SJCRH30 (cell line): ENCODE measurements at regions not wholly inside any gene's neighbourhood (a gene's known extent, or its start where the extent isn't known, plus 50 kb on each side); places are given as distances from the start of the nearest gene placed in this dataset.
A peak's percentile ranks its signal among the peaks of the same experiment; 100 is the strongest.
"Not testable (repeated sequence)": the region's sequence is repeated elsewhere in the genome, so short reads cannot be mapped to it uniquely, and the experiment has no call there.

Experiments used
- DNase-seq, 2 experiments: peaks; one replicate each; pipeline ENCODE4 v3.0.0-alpha.2; 2015 to 2020
- H3K27ac ChIP-seq: fragments of 250-450 bp; sonication (Bioruptor Pico); 2 replicates; pipeline ENCODE4 v1.5.1; 2020; ENCODE audit warnings: mild to moderate bottlenecking, moderate library complexity
- H3K27me3 ChIP-seq: fragments of 250-450 bp; sonication (Bioruptor Pico); 2 replicates; pipeline ENCODE4 v1.5.1; 2020; ENCODE audit warnings: mild to moderate bottlenecking, moderate library complexity
- H3K36me3 ChIP-seq: fragments of 250-450 bp; sonication (Bioruptor Pico); 2 replicates; pipeline ENCODE4 v1.5.1; 2020; ENCODE audit warnings: mild to moderate bottlenecking, moderate library complexity
- H3K4me1 ChIP-seq: fragments of 250-450 bp; sonication (Bioruptor Pico); 2 replicates; pipeline ENCODE4 v1.5.1; 2020; ENCODE audit warnings: mild to moderate bottlenecking, moderate library complexity
- H3K4me3 ChIP-seq: fragments of 250-450 bp; sonication (Bioruptor Pico); 2 replicates; pipeline ENCODE4 v1.5.1; 2020; ENCODE audit warnings: mild to moderate bottlenecking, moderate library complexity
- H3K9me3 ChIP-seq: fragments of 250-450 bp; sonication (Bioruptor Pico); replicated peaks from 2 replicates; pipeline ENCODE4 v1.5.1; 2020; ENCODE audit warnings: mild to moderate bottlenecking, moderate library complexity

DNA sequence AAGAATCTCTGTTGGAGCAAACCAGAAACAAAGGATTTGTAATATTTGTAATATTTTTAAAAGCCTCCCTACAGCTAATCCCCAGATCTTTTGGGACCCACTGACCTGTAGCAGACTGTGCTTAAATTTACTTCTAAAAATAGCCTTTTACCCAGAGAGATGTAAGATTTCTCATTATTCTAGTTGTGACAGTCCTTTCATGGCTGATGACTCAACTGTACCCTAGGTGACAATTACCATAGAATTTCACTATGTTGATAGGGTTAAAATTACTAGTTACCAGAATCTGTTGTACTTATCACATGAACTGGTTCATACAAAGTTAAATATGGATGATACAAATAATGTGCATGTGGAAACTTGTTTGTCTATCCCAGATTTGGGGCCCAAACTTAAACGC, 543.9 kb upstream of the SEMA6A start:
- no peaks in the 10 kb centered on the region for H3K36me3 ChIP-seq
- no peak overlapping the region for H3K4me3 ChIP-seq
- no peak overlapping the region for H3K27ac ChIP-seq
- DNase-seq: no peak
- H3K27me3 ChIP-seq: no peaks in the 10 kb centered on the region
- no peaks in the 10 kb centered on the region for H3K4me1 ChIP-seq
- H3K9me3 ChIP-seq: no peaks in the 10 kb centered on the region; the same call in 1 of the 2 replicates

DNA sequence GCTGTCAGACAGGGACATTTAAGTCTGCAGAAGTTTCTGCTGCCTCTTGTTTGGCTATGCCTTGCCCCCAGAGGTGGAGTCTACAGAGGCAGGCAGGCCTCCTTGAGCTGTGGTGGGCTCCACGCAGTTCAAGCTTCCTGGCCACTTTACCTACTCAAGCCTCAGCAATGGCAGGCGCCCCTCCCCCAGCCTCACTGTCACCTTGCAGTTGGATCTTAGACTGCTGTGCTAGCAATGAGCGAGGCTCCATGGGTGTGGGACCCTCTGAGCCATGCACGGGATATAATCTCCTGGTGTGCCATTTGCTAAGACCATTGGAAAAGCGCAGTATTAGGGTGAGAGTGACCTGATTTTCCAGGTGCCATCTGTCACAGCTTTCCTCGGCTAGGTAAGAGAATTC, 542.7 kb upstream of the SEMA6A start:
- H3K4me3 ChIP-seq, H3K36me3 ChIP-seq, H3K4me1 ChIP-seq, H3K27ac ChIP-seq, H3K27me3 ChIP-seq, H3K9me3 ChIP-seq, DNase-seq: not testable (repeated sequence)

- H3K27me3 ChIP-seq: no peaks in the 10 kb centered on the region
- peaks cover 12% of the 10 kb centered on the region for H3K9me3 ChIP-seq
- no peak for DNase-seq
- no peak overlapping the region for H3K27ac ChIP-seq
- peaks cover 24% of the 10 kb centered on the region for H3K4me1 ChIP-seq
- H3K4me3 ChIP-seq: no peak overlapping the region
- no peaks in the 10 kb centered on the region for H3K36me3 ChIP-seq
Observed at GRCh38 chr5:117110548-117110947, 535.9 kb upstream of the SEMA6A start.

DNA sequence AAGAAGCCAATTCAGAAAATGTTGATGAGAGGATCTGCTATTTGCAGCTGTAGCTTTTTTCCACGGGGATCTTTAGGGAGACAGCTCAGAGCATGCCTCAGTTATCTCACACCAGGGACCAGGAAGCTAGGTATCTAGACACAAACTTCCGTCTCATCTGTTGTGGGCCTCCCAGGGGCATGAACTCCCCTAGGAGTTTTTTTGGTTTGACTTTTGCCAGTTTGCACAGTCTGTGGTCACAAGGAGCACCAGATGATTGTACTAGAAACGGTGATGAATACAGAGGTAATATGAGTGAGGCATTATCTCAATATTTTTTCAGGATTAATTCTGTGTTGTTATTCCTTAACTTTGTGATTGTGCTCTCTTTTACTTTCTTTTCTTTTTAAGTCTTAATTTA, 533.2 kb upstream of the SEMA6A start:
- Histone ChIP-seq H3K27me3 (no peaks in the 10 kb centered on the region), H3K36me3 (no peaks in the 10 kb centered on the region), H3K27ac (peak overlapping the region; percentile 3; the same call in 1 of the 2 replicates), H3K9me3 (peaks cover 12% of the 10 kb centered on the region), H3K4me3 (no peak overlapping the region), H3K4me1 (peaks cover 29% of the 10 kb centered on the region)
- peak in 1 of 2 experiments; percentile 42 for DNase-seq

DNA sequence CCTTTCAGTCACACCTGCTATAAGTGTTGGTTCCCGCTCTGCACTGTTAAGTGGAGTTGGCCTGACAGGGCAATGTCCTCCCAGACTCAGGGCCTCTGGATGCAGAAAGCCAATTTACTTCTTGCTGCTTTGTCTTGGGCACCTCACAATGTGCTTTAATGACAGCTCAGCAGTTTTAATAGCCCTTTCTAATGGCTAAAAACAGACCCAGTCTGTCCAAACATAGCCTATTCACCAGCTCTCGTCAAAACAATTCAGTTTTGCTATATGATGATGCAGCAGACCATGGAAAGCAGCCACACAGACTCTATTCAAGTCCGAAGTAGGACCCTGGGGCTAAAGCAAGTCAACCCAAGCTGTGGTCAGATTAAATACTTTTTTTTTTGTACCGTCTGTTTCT, 529.1 kb upstream of the SEMA6A start:
- Histone ChIP-seq H3K36me3 (no peaks in the 10 kb centered on the region), H3K4me1 (peaks cover 19% of the 10 kb centered on the region), H3K27me3 (no peaks in the 10 kb centered on the region; the same call in 1 of the 2 replicates), H3K4me3 (no peak overlapping the region), H3K27ac (peak overlapping the region; percentile 24; the same call in 1 of the 2 replicates), H3K9me3 (no peaks in the 10 kb centered on the region)
- DNase-seq: peak; percentile 49 to 73

GRCh38 chr5:117102591-117102990, 528.0 kb upstream of the SEMA6A start:
- H3K4me1 ChIP-seq: peaks cover 11% of the 10 kb centered on the region

DNA sequence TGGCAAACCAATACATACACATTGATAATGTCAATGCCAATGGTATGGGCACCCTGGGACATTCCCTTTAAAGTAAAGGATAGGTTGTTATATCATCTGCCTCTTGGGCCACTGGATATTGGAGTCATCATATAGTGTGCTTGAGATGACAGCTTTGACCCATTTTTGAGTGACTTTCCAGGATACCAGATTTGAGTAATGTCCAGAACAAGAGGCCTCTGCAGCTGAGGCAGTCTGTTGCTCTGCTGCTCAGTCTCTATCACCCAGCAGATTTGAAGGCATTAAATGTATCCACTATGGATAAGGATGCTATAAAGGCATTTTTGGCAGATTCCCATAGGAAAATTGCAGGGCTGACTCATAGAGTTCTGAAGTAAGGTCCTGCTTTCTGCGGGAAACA, 525.6 kb upstream of the SEMA6A start:
- Histone ChIP-seq H3K4me1 (peaks cover 6% of the 10 kb centered on the region), H3K27ac (no peak overlapping the region), H3K9me3 (no peaks in the 10 kb centered on the region), H3K27me3 (no peaks in the 10 kb centered on the region; the same call in 1 of the 2 replicates), H3K4me3 (no peak overlapping the region), H3K36me3 (no peaks in the 10 kb centered on the region)
- DNase-seq: no peak

More at GRCh38 chr5:117102591-117102990, 528.0 kb upstream of the SEMA6A start:
- Histone ChIP-seq H3K4me3 (no peak overlapping the region), H3K36me3 (no peaks in the 10 kb centered on the region), H3K27ac (no peak overlapping the region), H3K9me3 (no peaks in the 10 kb centered on the region), H3K27me3 (no peaks in the 10 kb centered on the region; the same call in 1 of the 2 replicates)
- no peak for DNase-seq

- DNase-seq: no peak
Observed at GRCh38 chr5:117098094-117098493, 523.5 kb upstream of the SEMA6A start.

DNA sequence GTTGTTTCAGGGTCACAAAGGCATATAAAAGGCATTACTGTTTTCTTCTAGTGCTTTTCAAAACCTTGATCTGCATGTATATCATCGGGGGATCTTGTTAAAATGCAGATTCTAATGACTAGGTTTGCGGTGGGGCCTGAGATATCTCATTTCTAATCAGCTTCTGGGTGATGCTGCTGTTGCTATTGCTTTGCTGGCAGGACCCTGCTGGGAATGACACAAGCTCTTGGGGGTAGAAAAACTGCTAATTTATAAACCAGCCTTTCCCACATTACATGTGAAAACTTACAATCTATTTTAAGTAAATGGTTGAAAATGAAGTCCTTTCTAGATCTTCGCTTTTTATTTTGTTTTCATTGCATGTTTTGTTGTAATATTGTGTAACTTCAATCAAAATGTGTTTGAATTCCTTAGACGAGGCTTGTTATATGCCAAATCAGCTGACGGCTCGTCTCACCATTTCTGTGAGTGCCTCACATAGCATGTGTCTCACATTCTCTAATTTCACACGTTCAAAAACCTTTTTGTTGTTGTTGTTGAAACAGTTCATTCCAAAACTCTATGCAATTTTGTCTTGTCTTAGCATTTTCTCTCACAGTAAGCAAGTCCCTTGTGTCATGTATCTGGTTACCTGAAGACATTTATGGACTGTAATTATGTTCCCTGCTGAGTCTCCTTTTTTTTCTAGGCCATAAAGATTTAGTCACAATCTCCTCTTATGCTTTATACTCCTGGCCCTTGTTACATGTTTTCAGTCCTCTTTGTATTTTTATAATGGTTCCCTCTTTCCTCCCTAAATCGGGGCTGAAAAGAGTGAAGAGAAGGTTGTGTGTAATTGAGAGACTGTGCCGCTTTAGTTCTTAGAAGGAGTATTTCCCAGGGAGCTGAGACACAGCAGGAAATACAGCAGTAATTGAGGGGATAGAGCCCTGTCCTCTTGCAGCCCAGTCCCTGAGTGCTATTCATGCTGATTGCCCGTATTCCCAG, 521.0 kb upstream of the SEMA6A start:
- no peaks in the 10 kb centered on the region for H3K27me3 ChIP-seq
- DNase-seq: no peak
- no peak overlapping the region for H3K27ac ChIP-seq
- H3K36me3 ChIP-seq: no peaks in the 10 kb centered on the region
- no peaks in the 10 kb centered on the region for H3K9me3 ChIP-seq
- no peak overlapping the region for H3K4me3 ChIP-seq
- H3K4me1 ChIP-seq: no peaks in the 10 kb centered on the region

More at GRCh38 chr5:117098094-117098493, 523.5 kb upstream of the SEMA6A start:
- H3K36me3 ChIP-seq: no peaks in the 10 kb centered on the region
- no peaks in the 10 kb centered on the region; the same call in 1 of the 2 replicates for H3K27me3 ChIP-seq
- peaks cover 3% of the 10 kb centered on the region for H3K4me1 ChIP-seq
- H3K9me3 ChIP-seq: no peaks in the 10 kb centered on the region
- no peak overlapping the region for H3K27ac ChIP-seq
- H3K4me3 ChIP-seq: no peak overlapping the region

DNA sequence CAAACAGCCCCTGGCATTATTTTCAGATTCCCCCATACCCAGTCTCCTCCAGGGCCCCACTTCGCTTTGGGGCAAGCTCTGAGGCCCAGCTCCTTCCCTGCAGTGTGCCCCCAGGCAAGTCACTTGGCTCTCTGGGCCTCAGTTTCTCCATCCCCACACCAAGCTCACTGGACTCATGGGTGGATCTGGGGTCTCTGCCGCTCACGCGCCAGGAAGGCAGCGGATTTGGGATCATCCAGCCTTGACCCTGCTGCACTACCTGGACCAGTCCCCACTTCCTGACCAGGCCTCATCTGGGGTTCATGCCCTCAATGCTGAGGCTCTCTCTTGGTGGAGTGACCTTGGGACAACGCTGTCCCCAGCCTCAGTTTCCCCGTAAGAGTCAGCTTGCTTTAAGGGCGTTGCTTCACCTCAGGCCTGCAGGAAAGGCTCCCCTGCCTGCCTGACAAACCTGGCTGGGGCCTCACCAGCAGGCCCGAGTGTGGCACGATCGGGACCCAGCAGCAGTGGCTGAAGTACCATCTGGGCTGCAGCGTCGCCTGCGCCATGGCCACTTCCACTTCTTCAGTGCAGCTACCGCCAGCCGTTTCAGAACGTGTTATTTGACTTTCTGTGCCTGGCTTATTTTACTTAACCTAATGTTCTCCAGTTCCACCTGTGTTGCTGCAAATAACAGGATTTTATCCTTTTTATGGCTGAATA, 519.6 kb upstream of the SEMA6A start:
- Histone ChIP-seq H3K9me3 (no peaks in the 10 kb centered on the region), H3K36me3 (no peaks in the 10 kb centered on the region), H3K27ac (no peak overlapping the region), H3K4me1 (no peaks in the 10 kb centered on the region), H3K4me3 (no peak overlapping the region), H3K27me3 (no peaks in the 10 kb centered on the region)
- no peak for DNase-seq

- Histone ChIP-seq H3K27ac (no peak overlapping the region), H3K4me1 (no peaks in the 10 kb centered on the region), H3K9me3 (no peaks in the 10 kb centered on the region), H3K36me3 (no peaks in the 10 kb centered on the region), H3K27me3 (no peaks in the 10 kb centered on the region), H3K4me3 (no peak overlapping the region)
- no peak for DNase-seq
Observed at GRCh38 chr5:117093653-117094052, 519.0 kb upstream of the SEMA6A start.

GRCh38 chr5:117089001-117089400, 514.4 kb upstream of the SEMA6A start:
- H3K36me3 ChIP-seq: no peaks in the 10 kb centered on the region
- H3K9me3 ChIP-seq: no peaks in the 10 kb centered on the region
- DNase-seq: no peak

GRCh38 chr5:117088176-117088575, 513.6 kb upstream of the SEMA6A start:
- DNase-seq: no peak
- Histone ChIP-seq H3K36me3 (no peaks in the 10 kb centered on the region), H3K27me3 (no peaks in the 10 kb centered on the region), H3K27ac (no peak overlapping the region), H3K4me3 (no peak overlapping the region), H3K9me3 (no peaks in the 10 kb centered on the region), H3K4me1 (no peaks in the 10 kb centered on the region)

More at GRCh38 chr5:117089001-117089400, 514.4 kb upstream of the SEMA6A start:
- no peaks in the 10 kb centered on the region for H3K4me1 ChIP-seq
- no peak overlapping the region for H3K4me3 ChIP-seq
- no peak overlapping the region for H3K27ac ChIP-seq
- no peaks in the 10 kb centered on the region for H3K27me3 ChIP-seq

DNA sequence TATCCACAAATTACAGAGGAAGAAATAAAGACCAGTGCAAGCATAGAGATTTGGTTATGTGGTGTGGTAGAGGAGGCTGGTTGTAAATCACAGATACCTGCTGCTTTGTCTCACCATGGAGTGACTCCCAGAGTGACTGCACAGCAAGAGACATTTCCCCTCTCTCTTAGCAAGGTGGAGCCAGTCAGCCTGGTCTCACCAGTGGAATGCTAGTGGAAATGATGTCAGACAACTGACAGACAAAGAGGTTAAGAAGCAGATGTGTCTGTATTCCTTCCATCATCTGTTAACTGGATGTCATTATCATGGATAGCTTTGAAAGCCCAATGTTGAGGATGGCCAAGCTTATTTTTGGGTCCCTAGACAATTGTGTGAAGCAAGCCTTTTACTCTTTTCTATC, 509.4 kb upstream of the SEMA6A start:
- Histone ChIP-seq H3K4me3 (no peak overlapping the region), H3K4me1 (no peaks in the 10 kb centered on the region; the same call in 1 of the 2 replicates), H3K9me3 (no peaks in the 10 kb centered on the region), H3K36me3 (no peaks in the 10 kb centered on the region), H3K27me3 (no peaks in the 10 kb centered on the region), H3K27ac (no peak overlapping the region)
- peak; percentile 13 to 41 for DNase-seq

DNA sequence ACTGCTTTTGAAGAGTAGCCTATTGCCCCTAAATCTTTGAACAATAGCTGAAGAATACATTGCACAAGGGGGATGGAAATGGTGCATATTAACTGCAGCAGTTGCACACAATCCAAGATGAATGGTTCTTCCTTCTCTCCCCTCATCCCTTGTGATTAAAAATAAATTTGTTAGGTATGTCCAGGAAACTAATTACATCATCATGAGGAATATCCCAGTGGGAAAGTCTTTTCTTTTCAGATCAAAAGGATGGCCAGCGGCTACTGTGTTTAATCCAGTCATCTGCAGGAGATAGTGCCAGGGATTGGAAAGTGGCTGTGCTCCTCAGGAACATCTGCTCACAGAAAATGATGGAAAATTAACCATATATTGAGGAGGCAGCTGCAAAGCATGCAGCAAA, 508.4 kb upstream of the SEMA6A start:
- Histone ChIP-seq H3K36me3 (no peaks in the 10 kb centered on the region), H3K4me1 (no peaks in the 10 kb centered on the region; the same call in 1 of the 2 replicates), H3K27ac (no peak overlapping the region), H3K9me3 (no peaks in the 10 kb centered on the region), H3K27me3 (no peaks in the 10 kb centered on the region), H3K4me3 (no peak overlapping the region)
- DNase-seq: peak in 1 of 2 experiments; percentile 17
